Uterus (tissue), 2 donors: ENCODE measurements at regions not wholly inside any gene's neighbourhood (a gene's known extent, or its start where the extent isn't known, plus 50 kb on each side); places are given as distances from the start of the nearest gene placed in this dataset.

Source experiments
- POLR2A ChIP-seq, 2 donors: fragments of 450-650 bp; IDR thresholded peaks; one replicate each; pipeline ENCODE4 v1.6.1; 2016; ENCODE audit warnings: antibody characterized with exemption in 2 of 2, mild to moderate bottlenecking in 1 of 2, moderate library complexity in 1 of 2
- TF ChIP-seq, protein P1 (sequence below), 4 experiments: fragments of 200-600 bp in 2 of 4; fragments of 450-650 bp in 2 of 4; sonication (generic) in 2 of 4; IDR thresholded peaks; one replicate each; pipeline ENCODE4 v1.5.1; 2016 to 2019; ENCODE audit warnings: antibody characterized with exemption in 4 of 4, mild to moderate bottlenecking in 2 of 4, moderate library complexity in 1 of 4

- TF ChIP-seq, protein P1, sequence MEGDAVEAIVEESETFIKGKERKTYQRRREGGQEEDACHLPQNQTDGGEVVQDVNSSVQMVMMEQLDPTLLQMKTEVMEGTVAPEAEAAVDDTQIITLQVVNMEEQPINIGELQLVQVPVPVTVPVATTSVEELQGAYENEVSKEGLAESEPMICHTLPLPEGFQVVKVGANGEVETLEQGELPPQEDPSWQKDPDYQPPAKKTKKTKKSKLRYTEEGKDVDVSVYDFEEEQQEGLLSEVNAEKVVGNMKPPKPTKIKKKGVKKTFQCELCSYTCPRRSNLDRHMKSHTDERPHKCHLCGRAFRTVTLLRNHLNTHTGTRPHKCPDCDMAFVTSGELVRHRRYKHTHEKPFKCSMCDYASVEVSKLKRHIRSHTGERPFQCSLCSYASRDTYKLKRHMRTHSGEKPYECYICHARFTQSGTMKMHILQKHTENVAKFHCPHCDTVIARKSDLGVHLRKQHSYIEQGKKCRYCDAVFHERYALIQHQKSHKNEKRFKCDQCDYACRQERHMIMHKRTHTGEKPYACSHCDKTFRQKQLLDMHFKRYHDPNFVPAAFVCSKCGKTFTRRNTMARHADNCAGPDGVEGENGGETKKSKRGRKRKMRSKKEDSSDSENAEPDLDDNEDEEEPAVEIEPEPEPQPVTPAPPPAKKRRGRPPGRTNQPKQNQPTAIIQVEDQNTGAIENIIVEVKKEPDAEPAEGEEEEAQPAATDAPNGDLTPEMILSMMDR (IDR thresholded peaks at IDR 0.05): no peak
- TF ChIP-seq POLR2A (IDR thresholded peaks at IDR 0.05): no peak
Measured at GRCh38 chr22:48636746-48637145, 1190.9 kb downstream of the BRD1 start.
